Activated CD4-positive, alpha-beta T cell treated with anti-CD3 and anti-CD28 coated beads, Interleukin-2, amount 10 ng/mL, durations not matched to agents 24 days and 14 days (primary cell): ENCODE measurements at regions not wholly inside any gene's neighbourhood (a gene's known extent, or its start where the extent isn't known, plus 50 kb on each side); places are given as distances from the start of the nearest gene placed in this dataset.
"Not testable (repeated sequence)": the region's sequence is repeated elsewhere in the genome, so short reads cannot be mapped to it uniquely, and the experiment has no call there.

Experiments used
- DNase-seq: peaks from one replicate; pipeline ENCODE4 v3.0.0; 2022
- H3K27ac Mint-ChIP-seq: one replicate; pipeline ENCODE4 v1.8.0; 2022; ENCODE audit warnings: mild to moderate bottlenecking, mixed read lengths
- H3K27me3 Mint-ChIP-seq: one replicate; pipeline ENCODE4 v1.8.0; 2022; ENCODE audit warnings: mixed read lengths
- H3K36me3 Mint-ChIP-seq: one replicate; pipeline ENCODE4 v1.8.0; 2022; ENCODE audit warnings: low read depth, mild to moderate bottlenecking, mixed read lengths
- H3K4me1 Mint-ChIP-seq: one replicate; pipeline ENCODE4 v1.8.0; 2021; ENCODE audit warnings: mixed read lengths
- H3K4me3 Mint-ChIP-seq: one replicate; pipeline ENCODE4 v1.8.0; 2022; ENCODE audit warnings: mild to moderate bottlenecking, moderate library complexity, mixed read lengths
- H3K9me3 Mint-ChIP-seq: one replicate; pipeline ENCODE4 v1.8.0; 2021; ENCODE audit warnings: mixed read lengths
- intact Hi-C: fragments of 100-400 bp; cut with micrococcal nuclease; formaldehyde crosslinking; loops from one replicate; pipeline ENCODE4 v1.15.1; 2023

DNA sequence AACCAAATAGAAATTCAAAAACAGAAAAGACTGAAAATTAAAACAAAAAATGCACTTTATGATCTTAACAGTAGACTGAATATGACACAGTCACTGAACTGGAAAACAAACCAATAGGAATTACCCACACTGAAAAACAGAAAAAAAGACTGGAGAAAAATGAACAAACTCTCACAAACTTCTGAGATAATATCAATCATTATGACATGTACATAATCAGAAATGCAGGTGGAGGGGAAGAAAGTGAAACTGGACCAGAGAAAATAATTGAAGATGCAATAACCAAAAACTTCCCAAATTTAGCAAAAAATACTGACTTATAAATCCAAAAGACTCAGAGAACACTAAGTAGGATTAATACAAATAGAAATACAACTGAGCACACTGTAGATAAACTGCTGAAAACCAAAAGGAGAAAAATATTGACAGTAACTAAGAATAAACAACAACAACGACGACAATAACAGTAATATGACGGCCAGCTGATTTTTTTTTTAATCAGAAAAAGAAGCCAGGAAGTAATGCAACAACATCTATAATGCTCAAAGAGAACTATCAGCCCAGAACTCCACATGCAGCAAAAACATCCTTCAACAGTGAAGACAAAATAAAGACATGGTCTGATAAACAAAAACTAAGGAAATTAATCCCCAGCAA, 108.1 kb downstream of the ZFAND4 start:
- Mint-ChIP-seq H3K4me3 (no peak overlapping the region), H3K9me3 (no peaks in the 10 kb centered on the region), H3K27me3 (peaks cover 2% of the 10 kb centered on the region), H3K36me3 (peaks cover 4% of the 10 kb centered on the region), H3K4me1 (peaks cover 9% of the 10 kb centered on the region), H3K27ac (no peak overlapping the region)
- intact Hi-C loops: no loop called here
- no peak for DNase-seq

DNA sequence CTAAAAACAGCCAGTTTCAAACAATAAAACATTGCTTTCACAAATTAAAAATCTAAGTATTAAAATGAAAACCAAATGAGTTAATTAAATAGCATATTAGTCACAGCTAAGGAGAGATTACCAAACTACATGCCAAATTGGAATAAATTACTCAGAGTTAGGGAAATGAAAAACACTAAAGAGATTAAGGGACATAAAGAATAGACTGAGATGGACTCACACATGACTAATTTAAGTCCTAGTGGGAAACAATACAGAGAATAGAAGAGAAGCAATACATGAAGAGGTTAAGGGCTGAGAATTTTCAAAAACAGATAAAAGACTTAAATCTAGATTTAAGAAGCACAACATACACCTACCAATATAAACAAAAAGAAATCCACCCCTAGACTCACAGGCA, 110.6 kb downstream of the ZFAND4 start:
- H3K27ac Mint-ChIP-seq: peak overlapping the region; percentile 30
- H3K4me1 Mint-ChIP-seq: peaks cover 22% of the 10 kb centered on the region
- H3K4me3 Mint-ChIP-seq: no peak overlapping the region
- H3K9me3 Mint-ChIP-seq: peaks cover 3% of the 10 kb centered on the region
- no peaks in the 10 kb centered on the region for H3K27me3 Mint-ChIP-seq
- H3K36me3 Mint-ChIP-seq: peaks cover 10% of the 10 kb centered on the region
- no peak for DNase-seq
- intact Hi-C loops: no loop called here

GRCh38 chr10:45560262-45560661, 112.3 kb downstream of the ZFAND4 start:
- H3K9me3 Mint-ChIP-seq: peaks cover 3% of the 10 kb centered on the region
- no peak overlapping the region for H3K4me3 Mint-ChIP-seq
- intact Hi-C loops: no loop called here
- H3K4me1 Mint-ChIP-seq: peaks cover 27% of the 10 kb centered on the region
- H3K27me3 Mint-ChIP-seq: no peaks in the 10 kb centered on the region
- DNase-seq: no peak
- H3K36me3 Mint-ChIP-seq: peaks cover 12% of the 10 kb centered on the region
- no peak overlapping the region for H3K27ac Mint-ChIP-seq

DNA sequence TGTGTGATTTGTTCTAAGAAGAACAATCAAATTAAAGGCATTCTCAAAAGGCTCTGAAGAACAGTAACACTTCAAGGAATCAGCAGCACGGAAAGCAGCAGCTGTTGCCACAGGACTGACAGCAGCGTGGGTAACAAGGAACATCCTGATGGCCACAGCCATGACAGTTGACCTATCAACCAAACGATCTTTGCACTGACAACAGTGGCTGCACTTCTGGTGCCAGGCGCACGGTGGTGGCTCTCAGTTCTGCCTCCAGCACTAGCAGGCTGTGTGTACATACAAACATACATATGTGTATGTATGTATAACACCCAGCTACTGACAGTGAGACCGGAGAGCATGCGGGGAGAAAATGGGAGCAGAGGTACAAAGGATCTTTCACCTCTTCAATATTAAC, 114.1 kb downstream of the ZFAND4 start:
- intact Hi-C loops: no loop called here
- peaks cover 24% of the 10 kb centered on the region for H3K4me1 Mint-ChIP-seq
- H3K9me3 Mint-ChIP-seq: peaks cover 3% of the 10 kb centered on the region
- H3K27me3 Mint-ChIP-seq: no peaks in the 10 kb centered on the region
- peaks cover 13% of the 10 kb centered on the region for H3K36me3 Mint-ChIP-seq
- no peak for DNase-seq
- peak overlapping the region; percentile 32 for H3K4me3 Mint-ChIP-seq
- no peak overlapping the region for H3K27ac Mint-ChIP-seq

DNA sequence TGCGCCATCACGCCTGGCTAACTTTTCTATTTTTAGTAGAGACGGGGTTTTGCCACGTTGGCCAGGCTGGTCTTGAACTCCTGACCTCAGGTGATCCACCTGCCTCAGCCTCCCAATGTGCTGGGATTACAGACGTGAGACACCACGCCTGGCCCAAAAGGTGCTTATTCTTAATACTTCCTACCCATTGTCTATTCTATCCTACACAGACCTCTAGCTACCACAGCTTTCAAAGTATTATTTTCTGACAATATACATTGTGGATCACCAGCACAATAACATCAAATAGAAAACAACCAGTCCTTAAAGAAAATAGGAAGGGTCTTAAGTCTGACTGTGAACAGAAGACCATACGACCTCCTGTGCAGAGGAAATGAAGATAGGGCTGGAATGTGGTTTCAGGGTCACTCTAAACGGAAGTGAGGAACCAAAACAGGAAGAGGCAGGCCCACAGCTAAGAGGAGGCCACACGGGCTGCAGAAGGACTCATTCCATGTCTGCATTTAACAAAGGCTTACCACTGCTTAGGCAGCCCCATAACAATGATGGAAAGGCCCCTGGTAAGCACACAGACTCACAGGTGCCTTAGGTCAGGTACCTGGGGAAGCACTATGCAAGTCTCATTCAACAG, 115.2 kb downstream of the ZFAND4 start:
- intact Hi-C loops: no loop called here
- Mint-ChIP-seq H3K36me3 (peaks cover 13% of the 10 kb centered on the region), H3K27ac (peak overlapping the region; percentile 85), H3K4me1 (peaks cover 27% of the 10 kb centered on the region), H3K9me3 (peaks cover 3% of the 10 kb centered on the region), H3K27me3 (no peaks in the 10 kb centered on the region), H3K4me3 (peak overlapping the region; percentile 73)
- DNase-seq: peak; percentile 73

DNA sequence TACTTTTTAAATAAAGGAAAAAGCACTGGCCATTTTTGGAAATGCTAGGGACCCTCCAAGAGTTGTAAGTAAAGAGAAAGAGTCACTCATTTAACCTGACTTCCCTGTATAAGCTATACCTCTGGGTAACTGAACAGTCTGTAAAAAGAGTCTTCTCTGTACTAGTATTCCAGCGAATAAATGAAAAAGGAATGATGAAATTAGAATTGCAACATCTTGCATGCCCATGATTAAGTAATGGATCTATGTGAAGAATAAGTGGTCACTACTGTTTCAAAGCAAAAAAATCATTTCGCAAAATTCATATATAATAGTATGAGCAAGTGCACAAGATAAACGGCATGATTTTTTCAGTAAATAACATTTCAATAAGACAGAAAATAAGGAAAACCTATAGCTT, 116.8 kb downstream of the ZFAND4 start:
- no peak for DNase-seq
- intact Hi-C loops: no loop called here
- H3K27me3 Mint-ChIP-seq: no peaks in the 10 kb centered on the region

GRCh38 chr10:45555332-45555731, 117.2 kb downstream of the ZFAND4 start:
- H3K27ac Mint-ChIP-seq, H3K27me3 Mint-ChIP-seq, H3K9me3 Mint-ChIP-seq, DNase-seq, intact Hi-C loops, H3K4me3 Mint-ChIP-seq: not testable (repeated sequence)
- Mint-ChIP-seq H3K4me1 (peaks cover 22% of the 10 kb centered on the region), H3K36me3 (peaks cover 10% of the 10 kb centered on the region)

More for the DNA sequence above, 116.8 kb downstream of the ZFAND4 start:
- Mint-ChIP-seq H3K4me3 (no peak overlapping the region), H3K27ac (no peak overlapping the region), H3K36me3 (peaks cover 10% of the 10 kb centered on the region), H3K9me3 (peaks cover 3% of the 10 kb centered on the region), H3K4me1 (peaks cover 22% of the 10 kb centered on the region)

DNA sequence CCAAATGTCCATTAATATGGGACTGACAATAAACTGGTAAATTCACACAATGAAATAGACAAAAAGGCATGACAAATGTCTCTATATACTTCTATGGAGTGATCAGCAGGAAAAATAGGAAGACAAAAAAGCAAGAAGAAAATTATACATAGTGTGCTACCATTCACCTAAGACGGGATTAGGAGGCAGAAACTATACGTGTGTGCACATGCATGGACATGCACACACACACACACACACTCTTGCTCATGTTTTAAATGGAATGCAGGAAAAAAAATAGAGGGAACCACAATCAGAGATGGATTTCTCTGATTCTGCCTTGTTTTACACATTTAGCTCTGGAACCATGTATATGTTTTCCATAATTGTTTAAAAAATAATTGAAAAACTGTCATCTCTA, 119.0 kb downstream of the ZFAND4 start:
- Mint-ChIP-seq H3K36me3 (peaks cover 12% of the 10 kb centered on the region), H3K4me3 (no peak overlapping the region), H3K27ac (no peak overlapping the region), H3K27me3 (no peaks in the 10 kb centered on the region), H3K4me1 (peaks cover 22% of the 10 kb centered on the region), H3K9me3 (peaks cover 3% of the 10 kb centered on the region)
- intact Hi-C loops: no loop called here
- no peak for DNase-seq

- no peak overlapping the region for H3K4me3 Mint-ChIP-seq
- no peaks in the 10 kb centered on the region for H3K27me3 Mint-ChIP-seq
- H3K27ac Mint-ChIP-seq: no peak overlapping the region
- H3K4me1 Mint-ChIP-seq: peaks cover 18% of the 10 kb centered on the region
- peaks cover 12% of the 10 kb centered on the region for H3K36me3 Mint-ChIP-seq
- H3K9me3 Mint-ChIP-seq: peaks cover 3% of the 10 kb centered on the region
- intact Hi-C loops: no loop called here
- DNase-seq: no peak
Observed at GRCh38 chr10:45553155-45553554, 119.4 kb downstream of the ZFAND4 start.

- H3K4me3 Mint-ChIP-seq: no peak overlapping the region
- H3K27ac Mint-ChIP-seq: no peak overlapping the region
- H3K36me3 Mint-ChIP-seq: peaks cover 10% of the 10 kb centered on the region
- H3K4me1 Mint-ChIP-seq: peaks cover 13% of the 10 kb centered on the region
- DNase-seq: no peak
- intact Hi-C loops: no loop called here
- peaks cover 3% of the 10 kb centered on the region for H3K9me3 Mint-ChIP-seq
- H3K27me3 Mint-ChIP-seq: no peaks in the 10 kb centered on the region
Observed at GRCh38 chr10:45552476-45552875, 120.1 kb downstream of the ZFAND4 start.

GRCh38 chr10:45550903-45551786, 121.4 kb downstream of the ZFAND4 start:
- H3K4me1 Mint-ChIP-seq: peaks cover 5% of the 10 kb centered on the region
- H3K27ac Mint-ChIP-seq: no peak overlapping the region
- intact Hi-C loops: no loop called here
- no peaks in the 10 kb centered on the region for H3K27me3 Mint-ChIP-seq
- no peak overlapping the region for H3K4me3 Mint-ChIP-seq
- no peaks in the 10 kb centered on the region for H3K9me3 Mint-ChIP-seq
- no peak for DNase-seq
- peaks cover 6% of the 10 kb centered on the region for H3K36me3 Mint-ChIP-seq

GRCh38 chr10:45548068-45548467, 124.5 kb downstream of the ZFAND4 start:
- H3K36me3 Mint-ChIP-seq: peaks cover 6% of the 10 kb centered on the region
- DNase-seq: no peak
- H3K27ac Mint-ChIP-seq: no peak overlapping the region
- H3K4me3 Mint-ChIP-seq: no peak overlapping the region
- intact Hi-C loops: no loop called here
- no peaks in the 10 kb centered on the region for H3K27me3 Mint-ChIP-seq
- H3K9me3 Mint-ChIP-seq: no peaks in the 10 kb centered on the region
- no peaks in the 10 kb centered on the region for H3K4me1 Mint-ChIP-seq

GRCh38 chr10:45547207-45547606, 125.4 kb downstream of the ZFAND4 start:
- Mint-ChIP-seq H3K27ac (no peak overlapping the region), H3K27me3 (no peaks in the 10 kb centered on the region), H3K4me3 (no peak overlapping the region), H3K9me3 (no peaks in the 10 kb centered on the region), H3K4me1 (no peaks in the 10 kb centered on the region), H3K36me3 (peaks cover 6% of the 10 kb centered on the region)
- DNase-seq: no peak
- intact Hi-C loops: no loop called here

DNA sequence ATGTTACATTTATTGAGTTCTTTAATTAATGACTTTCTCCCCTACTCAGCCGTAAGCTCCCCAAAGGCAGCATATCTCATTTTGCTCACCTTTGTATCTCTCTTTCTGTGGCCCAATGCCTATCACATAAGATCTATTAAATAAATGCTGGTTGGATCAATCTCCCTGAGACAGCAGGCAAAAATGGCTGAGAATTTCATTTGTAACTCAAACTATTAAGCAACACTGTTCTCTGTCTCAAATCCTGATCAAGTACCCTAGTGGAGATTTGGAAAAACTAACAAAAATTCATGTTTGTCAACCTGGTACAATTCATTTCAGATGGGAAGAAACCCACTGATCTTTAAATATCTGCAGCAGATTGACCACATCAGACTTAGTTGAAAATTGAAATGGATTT, 127.4 kb downstream of the ZFAND4 start:
- Mint-ChIP-seq H3K27ac (no peak overlapping the region), H3K36me3 (peaks cover 6% of the 10 kb centered on the region), H3K4me3 (no peak overlapping the region), H3K4me1 (no peaks in the 10 kb centered on the region), H3K27me3 (no peaks in the 10 kb centered on the region), H3K9me3 (peaks cover 2% of the 10 kb centered on the region)
- intact Hi-C loops: no loop called here
- no peak for DNase-seq
